Upper lobe of left lung (tissue), 6 donors: ENCODE measurements at regions not wholly inside any gene's neighbourhood (a gene's known extent, or its start where the extent isn't known, plus 50 kb on each side); places are given as distances from the start of the nearest gene placed in this dataset.
A peak's percentile ranks its signal among the peaks of the same experiment; 100 is the strongest.

Experiments
- ATAC-seq, 2 donors: fragments of 200-7000 bp; cut with Tn5 transposase; one replicate each; pipeline ENCODE4 v1.9.1; 2022; ENCODE audit warnings: mild to moderate bottlenecking in 2 of 2, moderate library complexity in 2 of 2; ENCODE audit not compliant: low FRiP score in 2 of 2
- DNase-seq, 2 donors: peaks; one replicate each; pipeline ENCODE4 v3.0.0-alpha.2; 2019 to 2020
- H3K27ac ChIP-seq, 4 donors: fragments of 200-600 bp; sonication (generic); one replicate each; pipeline ENCODE4 v1.5.1; 2016 to 2019
- H3K27me3 ChIP-seq, 4 donors: fragments of 200-600 bp; sonication (generic); one replicate each; pipeline ENCODE4 v1.5.1; 2017 to 2019
- H3K36me3 ChIP-seq, 4 donors: fragments of 200-600 bp; sonication (generic); one replicate each; pipeline ENCODE4 v1.5.1; 2016 to 2019
- H3K4me1 ChIP-seq, 4 donors: fragments of 200-600 bp; sonication (generic); one replicate each; pipeline ENCODE4 v1.5.1; 2018 to 2019
- H3K4me3 ChIP-seq, 4 donors: fragments of 200-600 bp; sonication (generic); one replicate each; pipeline ENCODE4 v1.5.1; 2017 to 2019; ENCODE audit warnings: mild to moderate bottlenecking in 2 of 4, moderate library complexity in 1 of 4
- H3K9me3 ChIP-seq, 4 donors: fragments of 200-600 bp; sonication (generic); one replicate each; pipeline ENCODE4 v1.5.1; 2018 to 2019
- CTCF ChIP-seq, 6 experiments: fragments of 450-650 bp in 4 of 6; fragments of 200-600 bp in 2 of 6; sonication (generic) in 2 of 6; IDR thresholded peaks; one replicate each; pipeline ENCODE4 v1.5.1; 2016 to 2019; ENCODE audit warnings: antibody characterized with exemption in 6 of 6
- EP300 ChIP-seq, 4 donors: sonication (generic); formaldehyde crosslinking; IDR thresholded peaks; one replicate each; pipeline ENCODE4 v1.5.1; 2017; ENCODE audit warnings: antibody characterized with exemption in 4 of 4, control low read depth in 2 of 4
- POLR2A ChIP-seq, 4 donors: fragments of 450-650 bp; IDR thresholded peaks; one replicate each; pipeline ENCODE4 v1.5.1; 2016 to 2017; ENCODE audit warnings: antibody characterized with exemption in 4 of 4, mild to moderate bottlenecking in 2 of 4
- POLR2AphosphoS5 ChIP-seq, 2 donors: sonication (generic); formaldehyde crosslinking; IDR thresholded peaks; one replicate each; pipeline ENCODE4 v1.5.1; 2017; ENCODE audit warnings: antibody characterized with exemption in 2 of 2
- WGBS, 2 donors: methylation state at CpG; one replicate each; pipeline ENCODE4 v1.1.5; 2017 to 2018; 5-methylcytosine and 5-hydroxymethylcytosine counted together
- donor health status: DM: no; HTN: no; CAD: no; lungs with moderate emphysema.
- donor health status: DM: no; HTN: yes; CAD: no; lungs with severe emphysema.

GRCh38 chr15:93203036-93203435, 114.0 kb upstream of the RGMA start:
- Histone ChIP-seq H3K4me3 (no peak overlapping the region), H3K27me3 (no peaks in the 10 kb centered on the region), H3K27ac (no peak overlapping the region), H3K9me3 (peaks cover 0 to 3% (median 0%) of the 10 kb centered on the region in 4 donors), H3K36me3 (no peaks in the 10 kb centered on the region), H3K4me1 (no peaks in the 10 kb centered on the region)
- no peak for DNase-seq
- no peak for ATAC-seq
- TF ChIP-seq EP300 (IDR thresholded peaks at IDR 0.05) (no peak), POLR2AphosphoS5 (IDR thresholded peaks at IDR 0.05) (no peak)
- 33% methylated on average over 1 of the region's 1 CpG for WGBS, 2 donors

- ATAC-seq: no peak
- TF ChIP-seq POLR2A (IDR thresholded peaks at IDR 0.05) (no peak), EP300 (IDR thresholded peaks at IDR 0.05) (no peak), CTCF (IDR thresholded peaks at IDR 0.05) (no peak), POLR2AphosphoS5 (IDR thresholded peaks at IDR 0.05) (no peak)
- 83 to 85% methylated on average over 3 of the region's 3 CpGs for WGBS, 2 donors
- Histone ChIP-seq H3K36me3 (no peaks in the 10 kb centered on the region), H3K4me3 (no peak overlapping the region), H3K4me1 (no peaks in the 10 kb centered on the region), H3K27ac (no peak overlapping the region), H3K9me3 (peaks cover 0 to 7% (median 1%) of the 10 kb centered on the region in 4 donors), H3K27me3 (no peaks in the 10 kb centered on the region)
- no peak for DNase-seq
These were observed 113.4 kb upstream of the RGMA start for GRCh38 chr15:93202405-93202804.

- no peak overlapping the region for H3K27ac ChIP-seq
- DNase-seq (no peak), ATAC-seq (no peak)
- H3K36me3 ChIP-seq: no peaks in the 10 kb centered on the region
- H3K4me3 ChIP-seq: no peak overlapping the region
- no peaks in the 10 kb centered on the region for H3K4me1 ChIP-seq
- WGBS, 2 donors: 64 to 68% methylated on average over 4 of the region's 4 CpGs
- TF ChIP-seq POLR2AphosphoS5 (IDR thresholded peaks at IDR 0.05): no peak
- no peak for TF ChIP-seq EP300 (IDR thresholded peaks at IDR 0.05)
- TF ChIP-seq CTCF (IDR thresholded peaks at IDR 0.05): no peak
- no peak for TF ChIP-seq POLR2A (IDR thresholded peaks at IDR 0.05)
- H3K9me3 ChIP-seq: peaks cover 0 to 7% (median 3%) of the 10 kb centered on the region in 4 donors
- no peaks in the 10 kb centered on the region for H3K27me3 ChIP-seq
These were observed 112.9 kb upstream of the RGMA start for GRCh38 chr15:93201940-93202339.

GRCh38 chr15:93200837-93201226, 111.8 kb upstream of the RGMA start:
- H3K36me3 ChIP-seq: no peaks in the 10 kb centered on the region
- no peak for TF ChIP-seq EP300 (IDR thresholded peaks at IDR 0.05)
- no peak for TF ChIP-seq POLR2AphosphoS5 (IDR thresholded peaks at IDR 0.05)
- no peak for TF ChIP-seq POLR2A (IDR thresholded peaks at IDR 0.05)
- TF ChIP-seq CTCF (IDR thresholded peaks at IDR 0.05): no peak
- peak in 1 of 2 donors; percentile 19 for ATAC-seq
- H3K9me3 ChIP-seq: peaks cover 0 to 12% (median 4%) of the 10 kb centered on the region in 4 donors
- no peak overlapping the region for H3K27ac ChIP-seq
- H3K4me1 ChIP-seq: no peaks in the 10 kb centered on the region
- WGBS, 2 donors: 62 to 81% methylated on average over 4 of the region's 4 CpGs
- no peak overlapping the region for H3K4me3 ChIP-seq
- no peak for DNase-seq
- H3K27me3 ChIP-seq: no peaks in the 10 kb centered on the region

GRCh38 chr15:93200081-93200836, 111.2 kb upstream of the RGMA start:
- Histone ChIP-seq H3K4me1 (no peaks in the 10 kb centered on the region), H3K27ac (no peak overlapping the region), H3K9me3 (peaks cover 0 to 12% (median 4%) of the 10 kb centered on the region in 4 donors), H3K27me3 (no peaks in the 10 kb centered on the region), H3K36me3 (no peaks in the 10 kb centered on the region), H3K4me3 (no peak overlapping the region)
- no peak for DNase-seq
- TF ChIP-seq POLR2AphosphoS5 (IDR thresholded peaks at IDR 0.05) (no peak), POLR2A (IDR thresholded peaks at IDR 0.05) (no peak), CTCF (IDR thresholded peaks at IDR 0.05) (no peak), EP300 (IDR thresholded peaks at IDR 0.05) (no peak)
- 74 to 78% methylated on average over 6 of the region's 6 CpGs for WGBS, 2 donors
- peak in 1 of 2 donors; percentile 39 for ATAC-seq
